Fibroblast of skin of scalp (primary cell): ENCODE measurements at regions not wholly inside any gene's neighbourhood (a gene's known extent, or its start where the extent isn't known, plus 50 kb on each side); places are given as distances from the start of the nearest gene placed in this dataset.

Experiments
- DNase-seq: peaks from one replicate; pipeline ENCODE4 v3.0.0-alpha.2; 2013

DNA sequence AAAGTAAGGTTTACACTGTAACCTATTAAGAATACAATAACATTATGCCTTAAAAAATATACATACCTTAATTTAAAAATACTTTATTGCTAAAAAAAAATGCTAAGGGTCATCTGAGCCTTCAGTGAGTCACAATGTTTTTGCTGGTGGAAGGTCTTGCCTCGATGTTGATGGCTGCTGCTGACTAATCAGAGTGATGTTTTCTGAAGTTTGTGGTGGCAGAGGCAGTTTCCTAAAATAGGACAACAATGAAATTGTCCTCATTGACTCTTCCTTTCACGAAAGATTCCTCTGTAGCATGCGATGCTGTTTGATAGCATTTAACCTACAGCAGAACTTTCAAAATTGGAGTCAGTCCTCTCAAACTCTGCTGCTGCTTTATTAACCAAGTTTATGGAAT lies 97.6 kb downstream of the FAT3 start:
- peak; percentile 72 for DNase-seq

DNA sequence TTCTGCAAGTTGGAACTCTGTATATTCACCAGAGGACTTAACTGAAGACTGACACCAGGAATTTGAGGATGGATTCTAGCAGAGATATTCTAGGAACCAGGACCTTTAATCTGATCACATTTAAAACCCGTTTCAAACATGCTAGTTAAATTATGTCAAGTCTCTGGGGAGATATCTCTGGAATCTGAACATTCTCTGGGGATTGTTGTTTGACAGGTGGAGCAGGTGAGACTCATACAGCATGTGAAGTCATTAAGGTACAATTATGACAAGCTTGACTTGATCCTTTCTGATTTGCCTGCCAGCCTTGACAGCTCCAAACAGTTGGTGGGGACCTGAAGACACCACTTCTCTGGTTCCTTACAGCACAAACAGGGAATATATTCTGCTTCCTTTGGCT lies 100.3 kb downstream of the FAT3 start:
- no peak for DNase-seq

DNA sequence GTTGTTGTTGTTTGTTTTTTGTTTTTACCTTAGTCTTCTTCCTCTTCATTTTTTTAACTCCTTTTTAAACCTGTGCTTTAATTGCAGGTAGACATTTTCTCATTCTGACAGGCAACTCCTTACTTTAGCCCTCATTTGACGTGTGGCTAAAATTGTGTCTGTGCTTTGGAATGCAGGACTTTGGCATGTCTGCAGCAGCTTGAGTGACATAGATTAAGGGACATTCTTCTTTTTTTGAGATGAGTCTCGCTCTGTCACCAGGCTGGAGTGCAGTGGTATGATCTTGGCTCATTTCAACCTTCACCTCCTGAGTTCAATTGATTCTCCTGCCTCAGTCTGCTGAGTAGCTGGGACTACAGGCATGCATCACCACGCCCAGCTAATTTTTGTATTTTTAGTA lies 100.8 kb downstream of the FAT3 start:
- DNase-seq, result no peak

DNA sequence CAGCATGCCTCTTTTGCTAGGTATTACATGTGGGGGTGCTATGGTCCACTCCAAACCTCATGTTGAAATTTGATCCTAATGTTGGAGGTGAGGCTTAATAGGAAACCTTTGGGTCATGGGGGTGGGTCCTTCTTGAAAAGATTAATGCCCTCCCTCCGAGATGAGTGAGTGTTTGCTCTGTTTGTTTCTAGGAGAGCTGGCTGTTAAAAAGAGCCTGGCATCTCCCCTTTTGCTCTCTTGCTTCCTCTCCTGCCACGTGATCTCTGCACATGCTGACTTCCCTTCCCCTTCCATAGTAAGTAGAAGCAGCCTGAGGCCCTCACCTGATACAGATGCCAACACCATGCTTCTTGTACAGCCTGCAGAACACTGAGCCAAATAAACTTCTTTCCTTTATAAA lies 104.5 kb downstream of the FAT3 start:
- no peak for DNase-seq

DNA sequence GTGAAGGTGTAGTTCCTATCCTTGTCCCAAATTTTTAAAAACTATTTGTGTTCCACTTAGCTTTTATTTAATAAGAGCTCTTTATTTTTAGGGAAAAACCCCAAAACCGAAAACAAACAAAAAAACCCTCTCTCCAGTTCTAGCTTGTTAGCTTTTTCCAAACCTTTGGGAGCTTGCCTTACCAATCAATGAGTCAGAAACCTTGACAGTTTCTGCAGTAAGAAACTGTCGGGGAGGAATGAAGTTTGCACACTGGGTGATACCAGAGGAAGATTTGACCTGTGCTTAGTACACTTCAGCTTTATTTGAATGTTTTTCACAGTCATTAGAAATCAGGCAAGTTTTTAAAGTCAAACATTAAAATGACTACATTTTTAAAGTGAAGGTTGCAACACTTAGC lies 105.0 kb downstream of the FAT3 start:
- DNase-seq, result peak; percentile 33

DNA sequence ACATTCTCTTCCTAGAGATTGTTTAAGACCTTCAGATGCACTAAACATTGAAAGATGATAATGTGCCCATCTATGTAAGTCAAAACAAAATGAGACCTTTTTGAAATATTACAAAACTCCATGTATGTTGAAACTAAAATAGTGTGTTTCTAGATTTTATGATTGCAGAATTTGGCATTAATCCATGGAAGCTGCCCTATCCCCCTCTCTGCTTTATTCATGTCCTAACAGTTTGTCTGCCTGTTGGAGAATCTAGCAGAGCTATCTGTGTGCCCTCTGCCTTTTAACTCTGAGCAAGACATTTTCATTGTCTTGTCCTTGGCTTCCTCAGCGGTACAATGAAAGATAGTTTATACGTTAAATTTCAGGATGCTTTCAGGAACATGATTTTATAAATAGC lies 105.5 kb downstream of the FAT3 start:
- DNase-seq, result no peak

DNA sequence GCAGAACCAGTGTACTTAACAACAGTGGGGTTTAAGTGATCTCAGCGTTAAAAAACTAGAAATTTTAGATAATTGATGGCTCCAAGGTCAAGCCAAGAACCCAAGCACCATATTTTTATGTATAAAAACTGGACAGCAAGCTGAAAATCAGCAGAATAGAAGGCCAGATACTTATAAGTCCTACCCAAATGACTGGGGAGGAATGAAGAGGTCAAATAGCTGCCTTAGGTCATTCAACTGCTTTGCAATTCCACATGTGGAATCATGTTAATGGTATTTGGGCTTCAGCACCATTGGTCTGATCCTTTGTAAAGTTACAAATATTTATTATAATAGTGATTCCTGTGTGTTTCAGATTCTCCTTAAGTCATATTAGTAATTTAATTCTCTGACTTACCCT lies 108.4 kb downstream of the FAT3 start:
- DNase-seq, result peak; percentile 49

DNA sequence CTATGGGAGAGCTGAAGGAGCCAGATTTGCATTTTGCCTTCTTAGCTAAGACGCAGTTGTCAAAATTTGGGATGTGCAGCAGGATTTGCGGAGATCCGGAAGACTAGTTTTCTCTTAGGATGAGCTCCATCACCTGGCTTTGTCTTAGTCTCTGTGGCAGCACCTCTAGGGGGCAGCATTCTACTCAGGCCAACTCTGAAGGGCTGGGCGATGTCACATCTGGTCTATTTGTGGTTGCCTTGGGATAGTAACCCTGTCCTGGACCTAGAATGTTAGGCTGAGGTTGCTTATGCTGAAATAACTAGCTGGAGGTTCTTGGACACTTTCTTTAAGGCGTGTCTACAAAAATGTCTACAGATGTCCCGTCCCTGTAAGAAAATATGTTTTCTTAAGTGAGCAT lies 116.2 kb downstream of the FAT3 start:
- peak; percentile 28 for DNase-seq

DNA sequence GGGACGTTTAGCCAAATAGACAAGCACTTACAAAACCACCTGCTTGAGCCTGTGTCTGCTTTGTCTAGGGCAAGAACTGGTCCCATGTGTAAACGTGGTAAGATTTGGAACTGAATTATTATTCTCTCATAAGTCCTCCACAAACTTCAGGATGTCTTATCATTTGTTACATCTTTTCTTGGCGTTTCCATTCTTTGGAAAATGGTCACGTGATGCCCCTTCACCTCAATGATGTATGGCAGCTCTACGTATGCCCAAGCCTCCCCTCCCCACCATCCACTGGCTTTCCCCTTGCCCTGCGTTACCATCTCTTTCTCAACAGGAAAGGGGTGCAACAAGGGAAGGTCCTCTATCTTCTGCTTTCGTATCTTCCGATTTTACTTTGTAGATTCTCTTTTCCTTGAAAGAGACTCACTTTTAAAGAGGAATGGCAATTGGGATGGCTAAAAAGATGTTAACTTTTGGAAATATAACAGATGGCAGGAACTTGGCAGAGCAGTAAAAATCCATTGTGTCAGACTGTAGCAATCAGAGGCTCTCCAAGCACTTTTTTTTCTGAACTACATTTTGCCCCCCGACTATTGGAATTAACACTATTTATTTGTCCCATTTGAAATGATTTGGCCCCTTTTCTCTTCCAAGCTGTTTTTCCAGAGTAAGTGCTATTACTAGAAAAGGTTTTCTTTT lies 117.6 kb downstream of the FAT3 start:
- DNase-seq, result no peak

DNA sequence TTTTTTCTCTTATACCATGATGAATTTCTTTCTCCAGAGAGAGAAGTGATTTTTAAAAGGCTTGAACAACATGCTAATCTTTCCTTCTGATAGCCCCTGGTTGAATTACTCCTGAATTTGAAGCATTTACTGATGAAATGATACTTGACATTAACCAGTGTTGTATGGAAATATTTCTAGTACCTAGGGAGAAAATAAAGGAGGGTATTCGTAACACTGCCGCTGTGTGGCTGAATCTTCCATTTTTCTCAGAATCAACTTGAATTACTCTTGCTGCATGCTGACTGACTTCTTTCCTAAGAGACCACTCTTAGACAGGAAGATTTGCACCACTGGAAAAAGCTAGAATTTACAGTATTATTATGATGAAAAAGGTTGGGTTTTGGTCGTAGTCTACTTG lies 118.3 kb downstream of the FAT3 start:
- DNase-seq, result no peak

DNA sequence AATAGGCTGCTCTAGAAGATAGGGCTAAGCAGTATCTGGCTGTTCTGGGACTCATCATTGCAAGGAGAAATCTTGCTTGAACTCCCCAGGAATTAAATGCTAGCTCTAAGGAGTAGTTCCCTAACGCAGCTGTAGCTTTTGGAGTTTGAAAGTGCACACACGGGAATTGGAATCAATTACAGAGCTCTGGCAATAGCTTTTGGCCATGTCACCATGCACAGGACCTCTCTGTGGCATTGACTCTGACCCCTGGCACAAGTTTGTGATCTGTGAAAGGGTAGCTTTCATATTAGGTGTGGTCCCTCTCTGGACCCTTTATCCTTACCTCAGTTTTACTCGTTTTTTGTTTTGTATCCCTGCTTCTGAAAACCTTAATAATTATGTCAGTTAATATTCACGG lies 121.6 kb downstream of the FAT3 start:
- no peak for DNase-seq

DNA sequence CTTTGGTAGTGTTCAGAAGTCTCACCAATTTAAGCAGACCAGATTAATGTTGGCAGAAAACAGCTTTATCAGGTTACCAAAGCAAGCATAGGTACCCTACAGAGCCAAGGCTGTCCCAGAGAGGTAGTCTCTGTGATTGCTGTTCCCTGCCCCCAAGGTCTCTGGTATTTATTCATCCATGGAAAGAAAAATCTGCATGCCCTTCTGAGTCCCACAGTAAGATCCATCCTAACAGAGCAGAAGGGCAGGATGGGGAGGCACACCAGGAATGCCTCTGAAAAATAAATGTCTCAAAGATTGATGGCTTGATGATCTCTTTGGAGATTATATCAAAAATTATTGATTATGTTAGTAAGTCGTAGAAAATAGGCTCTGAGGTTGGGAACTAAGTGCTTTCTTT lies 122.8 kb downstream of the FAT3 start:
- DNase-seq, result no peak

DNA sequence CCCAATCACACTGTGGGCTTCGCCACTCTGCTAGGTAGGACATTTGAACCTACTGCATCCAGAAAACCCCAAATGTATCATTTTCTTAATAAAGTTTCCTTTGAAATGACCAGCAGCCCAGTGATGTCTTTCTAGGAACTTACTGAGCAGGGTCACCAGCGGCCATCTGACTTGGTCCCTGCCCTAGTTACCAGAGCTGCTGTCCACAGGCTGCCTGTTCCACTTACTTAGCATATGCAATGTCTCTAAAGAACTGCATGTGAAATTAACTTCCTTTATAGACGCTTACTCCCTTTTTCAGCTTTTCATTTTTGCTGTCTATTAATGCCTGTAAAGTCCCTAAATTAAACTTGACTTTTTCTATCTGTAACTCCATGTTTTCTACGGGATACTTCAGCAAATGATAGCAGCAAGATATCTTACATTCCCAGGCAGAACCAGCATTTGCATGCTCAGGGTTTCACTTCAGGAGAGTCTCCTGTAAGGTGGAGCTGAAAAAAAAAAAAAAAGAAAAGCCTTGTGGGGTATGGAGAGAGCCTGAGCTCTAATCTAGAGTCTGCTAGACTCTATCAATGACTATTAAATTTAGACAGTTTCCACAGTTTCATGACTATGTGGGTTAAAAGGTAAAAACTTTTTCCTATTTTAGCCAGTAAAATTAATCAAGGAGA lies 125.0 kb downstream of the FAT3 start:
- DNase-seq, result no peak

DNA sequence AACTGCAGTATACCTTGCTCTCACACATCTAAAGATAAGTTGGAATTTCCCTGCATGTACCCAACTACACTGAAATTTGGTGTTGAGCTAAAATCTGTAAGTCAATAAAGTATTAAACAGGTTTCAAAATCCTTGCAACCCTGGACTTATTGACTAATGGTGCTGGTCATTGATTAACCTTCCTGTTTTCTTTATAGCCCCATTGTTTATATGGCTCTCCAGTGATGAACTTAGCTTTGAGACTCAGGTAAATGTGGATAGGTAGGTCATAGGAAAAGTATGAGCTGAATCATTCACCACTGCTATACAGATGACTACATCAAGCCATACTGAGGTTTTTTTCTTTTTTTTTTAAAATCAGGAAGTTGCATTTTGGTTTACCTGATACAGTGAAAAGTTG lies 132.7 kb downstream of the FAT3 start:
- DNase-seq, result no peak

DNA sequence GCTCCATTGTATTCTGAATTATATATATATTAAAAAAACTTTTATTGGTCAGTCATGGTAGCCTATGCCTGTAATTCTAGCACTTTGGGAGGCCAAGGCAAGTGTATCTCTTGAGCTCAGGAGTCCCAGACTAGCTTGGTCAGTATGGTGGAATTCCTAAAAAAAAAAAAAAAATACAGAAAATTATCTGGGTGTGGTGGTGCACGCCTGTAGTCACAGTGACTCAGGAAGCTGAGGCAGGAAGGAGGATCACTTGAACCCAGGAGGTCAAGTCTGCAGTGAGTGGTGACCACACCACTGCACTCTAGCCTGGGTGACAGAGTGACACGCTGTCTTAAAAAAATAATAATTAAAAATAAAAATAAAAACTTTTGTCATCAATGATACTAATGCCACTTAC lies 133.2 kb downstream of the FAT3 start:
- no peak for DNase-seq

DNA sequence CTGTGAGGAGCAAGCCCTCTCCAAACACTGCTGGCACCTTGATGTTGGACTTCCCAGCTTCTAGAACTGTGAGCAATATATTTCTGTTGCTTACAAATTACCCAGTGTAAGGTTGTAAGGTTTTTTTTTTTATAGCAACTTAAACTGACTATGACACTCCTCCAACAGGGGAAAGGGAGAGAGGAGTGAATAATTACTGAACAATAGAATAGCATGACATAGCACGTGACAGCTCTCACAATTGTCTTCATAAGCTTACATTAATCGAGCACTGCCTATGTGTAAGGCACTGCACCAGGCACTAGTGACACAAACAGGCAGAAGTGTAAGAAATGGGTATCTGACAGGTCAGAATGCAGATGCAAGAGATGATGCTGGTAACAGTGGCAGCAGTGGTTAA lies 136.9 kb downstream of the FAT3 start:
- no peak for DNase-seq

DNA sequence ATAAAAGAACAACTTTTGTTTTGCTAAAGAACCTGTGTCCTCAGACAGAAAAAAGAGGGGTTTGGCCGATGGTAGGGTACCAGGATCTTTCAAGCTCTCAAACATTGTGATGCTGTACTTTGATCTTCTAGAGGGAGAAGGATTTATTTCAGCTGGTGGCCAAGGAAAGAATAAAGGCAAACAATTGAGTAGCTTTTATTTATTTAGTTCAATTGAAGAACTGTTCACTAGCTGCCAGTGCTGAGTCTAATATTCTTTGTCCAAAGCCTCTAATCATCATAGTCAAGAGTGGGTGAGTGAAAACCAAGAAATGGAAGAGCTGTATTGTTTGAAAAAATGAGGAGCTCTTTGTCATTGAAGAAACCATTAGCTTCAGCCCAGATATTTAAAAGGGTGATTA lies 138.4 kb downstream of the FAT3 start:
- no peak for DNase-seq

DNA sequence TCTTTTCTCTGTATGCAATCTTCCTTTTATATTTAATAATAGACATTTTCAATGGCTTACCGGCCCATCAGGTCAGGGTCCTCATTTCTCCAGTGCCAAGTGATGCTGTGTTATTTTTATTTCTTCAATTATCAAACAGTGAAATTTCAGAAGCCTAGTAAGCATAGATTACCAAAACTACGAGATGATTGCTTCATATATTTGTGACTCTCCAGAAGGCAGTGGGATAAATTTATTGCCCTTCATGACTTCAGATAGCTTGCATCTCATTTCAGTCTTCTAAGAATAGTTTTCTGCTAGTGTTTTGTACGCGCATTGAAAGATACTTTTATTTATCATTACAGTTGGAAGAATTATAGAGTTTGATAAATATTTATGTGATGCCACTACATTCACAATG lies 139.6 kb downstream of the FAT3 start:
- no peak for DNase-seq

DNA sequence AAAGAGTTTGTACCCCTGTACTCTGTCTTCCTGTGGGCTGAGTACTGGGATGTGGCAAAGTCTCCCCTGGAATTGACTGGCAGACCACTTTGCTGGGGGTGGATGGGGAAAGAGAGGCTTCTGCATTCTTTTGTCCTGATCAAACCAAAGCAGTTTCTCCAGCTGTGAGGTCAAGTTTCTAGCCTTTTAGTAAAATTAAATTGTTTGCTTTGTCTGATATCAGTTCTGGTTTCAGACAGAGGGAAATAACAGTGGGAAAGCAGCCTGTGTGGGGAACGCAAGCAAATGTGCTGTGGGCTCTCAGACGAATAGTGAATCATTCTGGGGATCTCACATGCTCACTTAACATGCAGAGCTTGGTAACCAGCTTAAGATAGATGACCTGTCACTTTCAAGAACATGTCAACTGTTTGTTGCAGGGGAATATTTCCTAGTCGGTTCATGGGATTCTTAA lies 151.6 kb downstream of the FAT3 start:
- peak; percentile 82 for DNase-seq

DNA sequence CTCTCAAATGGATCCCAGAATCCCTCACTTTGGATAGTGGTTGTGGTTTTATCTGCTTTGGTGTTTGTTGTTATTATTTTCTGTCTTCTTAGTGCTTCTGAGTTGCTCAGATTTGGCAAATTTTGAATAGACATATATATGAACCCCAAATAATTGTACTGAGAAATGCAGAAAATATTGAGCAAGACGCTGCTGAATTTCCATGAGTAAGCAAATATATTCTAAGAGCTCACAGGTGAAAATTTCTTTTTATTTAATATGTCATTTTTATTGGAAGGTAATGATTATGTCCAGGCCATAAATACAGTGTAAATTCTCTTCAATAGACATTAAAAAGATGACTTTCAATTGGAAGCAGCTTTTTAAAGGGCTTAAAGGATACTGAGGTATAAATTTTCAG lies 152.1 kb downstream of the FAT3 start:
- DNase-seq, result no peak

DNA sequence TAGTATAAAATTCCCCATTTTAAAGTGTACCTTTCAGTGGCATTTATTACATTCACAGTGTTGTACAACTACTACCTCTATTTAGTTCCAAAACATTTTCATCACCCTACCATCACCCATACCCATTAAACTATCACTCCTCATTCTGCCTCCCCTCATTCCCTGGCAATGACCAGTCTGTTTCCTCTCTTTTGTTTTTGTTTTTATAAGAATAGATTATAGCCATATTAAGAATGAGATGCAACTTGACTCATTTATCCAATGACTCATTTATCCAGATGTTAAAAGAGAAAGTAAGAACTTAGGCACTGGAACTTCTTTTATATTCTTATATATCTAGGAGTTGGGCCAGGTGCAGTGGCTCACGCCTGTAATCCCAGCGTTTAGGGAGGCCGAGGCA lies 156.3 kb downstream of the FAT3 start:
- peak; percentile 85 for DNase-seq

DNA sequence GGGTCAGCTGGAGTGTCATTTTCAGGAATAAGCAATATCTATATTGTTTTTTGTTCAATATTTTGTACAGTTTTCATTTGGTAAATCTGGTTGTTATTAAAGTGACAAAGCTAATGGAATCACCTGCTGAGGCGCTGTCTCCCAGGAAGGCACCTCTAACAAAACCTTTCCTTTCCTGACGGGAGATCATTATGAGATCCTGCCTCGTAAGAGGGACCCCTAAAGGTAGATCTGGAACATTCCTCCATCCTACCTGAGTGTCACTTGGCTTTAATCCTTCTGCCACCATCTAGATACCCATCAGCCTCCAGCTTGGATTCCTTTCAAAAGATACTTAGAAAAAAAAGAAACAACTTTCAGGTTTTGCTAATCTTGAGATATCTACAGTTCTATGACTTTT lies 157.7 kb downstream of the FAT3 start:
- no peak for DNase-seq

DNA sequence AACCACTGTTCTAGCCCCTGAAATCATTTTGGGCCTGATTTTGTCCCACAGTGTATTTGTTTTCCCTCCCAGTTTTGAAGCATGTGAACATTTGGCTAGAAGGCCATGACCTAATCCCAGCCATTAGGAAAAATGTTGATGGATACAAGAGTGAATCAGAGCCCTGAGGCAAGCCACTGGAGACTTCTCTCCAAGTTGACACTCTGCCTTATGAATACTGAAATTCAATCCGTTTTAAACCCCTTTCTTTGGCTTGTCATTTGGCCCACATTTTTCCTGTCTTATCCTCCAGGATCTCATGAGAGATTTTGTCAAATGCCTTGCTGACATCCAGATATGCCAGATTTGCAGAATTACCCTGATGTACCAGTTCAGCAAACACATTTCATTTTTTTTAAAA lies 158.8 kb downstream of the FAT3 start:
- peak; percentile 86 for DNase-seq

DNA sequence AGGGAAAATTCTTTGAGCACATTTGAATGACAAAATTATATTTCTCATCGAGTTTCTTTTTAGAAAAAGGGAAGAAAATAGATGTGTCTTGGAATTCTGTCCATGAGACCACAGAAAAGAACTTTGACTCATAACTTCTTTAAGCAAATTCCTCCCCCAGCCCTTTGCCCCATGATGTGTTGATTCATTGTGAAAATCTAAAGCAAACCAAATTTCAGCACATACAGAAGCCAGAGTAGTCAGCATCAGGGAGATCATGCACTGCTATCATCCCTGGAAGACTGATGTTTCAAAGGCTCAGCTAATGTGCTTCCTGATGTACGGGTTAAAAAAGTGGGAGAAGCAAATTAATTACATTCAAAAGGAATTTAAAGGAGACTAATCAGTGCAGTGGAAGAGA lies 159.7 kb downstream of the FAT3 start:
- peak; percentile 82 for DNase-seq

DNA sequence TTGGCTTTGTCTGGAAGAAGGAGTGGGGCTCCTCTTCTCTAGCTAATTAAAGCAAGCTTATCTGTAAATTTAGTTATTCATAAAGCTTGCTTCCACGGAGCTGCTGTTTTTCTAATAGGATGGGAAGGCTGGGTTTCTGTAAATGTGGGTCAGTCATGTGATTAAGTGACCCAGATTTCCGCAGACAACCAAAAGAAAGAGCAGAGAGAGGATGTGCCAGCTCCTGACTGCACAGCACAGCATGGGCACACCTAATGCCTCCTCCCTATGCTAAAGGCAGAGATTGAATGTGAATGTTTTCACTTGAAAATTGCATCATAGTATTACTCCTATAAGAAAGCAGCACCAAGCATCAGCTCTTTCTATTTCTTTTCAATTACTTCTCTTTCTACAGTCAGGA lies 160.2 kb downstream of the FAT3 start:
- peak; percentile 20 for DNase-seq
